H4 (cell line): ENCODE measurements at regions not wholly inside any gene's neighbourhood (a gene's known extent, or its start where the extent isn't known, plus 50 kb on each side); places are given as distances from the start of the nearest gene placed in this dataset.
"Not testable (repeated sequence)": the region's sequence is repeated elsewhere in the genome, so short reads cannot be mapped to it uniquely, and the experiment has no call there.

ENCODE experiments used
- DNase-seq: peaks from one replicate; pipeline ENCODE4 v3.0.0-alpha.2; 2015; ENCODE audit warnings: low spot score

- not testable (repeated sequence) for DNase-seq
These were observed 589.2 kb downstream of the CWH43 start for GRCh38 chr4:49575250-49575649.

GRCh38 chr4:49578371-49578770, 592.3 kb downstream of the CWH43 start:
- not testable (repeated sequence) for DNase-seq

GRCh38 chr4:49578899-49579298, 592.8 kb downstream of the CWH43 start:
- not testable (repeated sequence) for DNase-seq

GRCh38 chr4:49580166-49580565, 594.1 kb downstream of the CWH43 start:
- DNase-seq = not testable (repeated sequence)

- not testable (repeated sequence) for DNase-seq
These were observed 602.3 kb downstream of the CWH43 start for GRCh38 chr4:49588401-49588800.

GRCh38 chr4:49618436-49618835, 632.4 kb downstream of the CWH43 start:
- not testable (repeated sequence) for DNase-seq

GRCh38 chr4:49626478-49626877, 640.4 kb downstream of the CWH43 start:
- peak; percentile 14 for DNase-seq
